T-cell (primary cell): ENCODE measurements at regions not wholly inside any gene's neighbourhood (a gene's known extent, or its start where the extent isn't known, plus 50 kb on each side); places are given as distances from the start of the nearest gene placed in this dataset.
A peak's percentile ranks its signal among the peaks of the same experiment; 100 is the strongest.

Experiments
- ATAC-seq, 4 experiments: fragments of 200-7000 bp in 3 of 4; fragments of 150-1000 bp in 1 of 4; cut with Tn5 transposase; replicated peaks in 1 of 4; 1 replicate in 3 of 4; 2 replicates in 1 of 4; pipeline ENCODE4 v1.10.0; 2021; ENCODE audit warnings: moderate library complexity in 3 of 4, mild to moderate bottlenecking in 2 of 4, moderate number of reproducible peaks in 1 of 4
- CTCF ChIA-PET, 2 donors: fragments of 300-600 bp; sonication (Branson Sonifier 250); formaldehyde crosslinking; loops; one replicate each; lab custom pipeline; 2022; ENCODE audit warnings: antibody characterized with exemption in 2 of 2; lab: Charles Lee
- POLR2A ChIA-PET, 2 donors: fragments of 300-600 bp; sonication (Branson Sonifier 250); formaldehyde crosslinking; loops; one replicate each; lab custom pipeline; 2022; ENCODE audit warnings: antibody characterized with exemption in 2 of 2; lab: Charles Lee
- DNase-seq, 35 experiments: peaks; one replicate each; pipeline versions ENCODE4 v3.0.0 to v3.0.0-alpha.2; 2013 to 2023
- H3K27ac ChIP-seq: one replicate; pipeline ENCODE4 v1.5.1; 2013; ENCODE audit warnings: low read length
- H3K27me3 ChIP-seq, 2 experiments: replicated peaks in 1 of 2; 1 replicate in 1 of 2; 2 replicates in 1 of 2; pipeline versions ENCODE4 v1.6.1 to v1.7.0; 2013; ENCODE audit warnings: low read length in 1 of 2, mixed read lengths in 1 of 2; ENCODE audit not compliant: control insufficient read depth in 2 of 2, insufficient read depth in 2 of 2; ENCODE audit errors: extremely low read depth in 1 of 2
- H3K36me3 ChIP-seq, 2 donors: 1 replicate in 1 of 2; 2 replicates in 1 of 2; pipeline versions ENCODE4 v1.6.1 to v1.7.0; 2013; ENCODE audit warnings: low read length in 1 of 2; ENCODE audit not compliant: control insufficient read depth in 2 of 2, insufficient read depth in 1 of 2; ENCODE audit errors: extremely low read depth in 1 of 2
- H3K4me1 ChIP-seq, 2 experiments: 1 replicate in 1 of 2; 2 replicates in 1 of 2; pipeline versions ENCODE4 v1.6.1 to v1.7.0; 2013; ENCODE audit warnings: low read length in 2 of 2, mixed read lengths in 1 of 2; ENCODE audit not compliant: insufficient read depth in 2 of 2, control insufficient read depth in 1 of 2; ENCODE audit errors: extremely low read depth in 1 of 2
- H3K4me3 ChIP-seq, 2 donors: 1 replicate in 1 of 2; 2 replicates in 1 of 2; pipeline versions ENCODE4 v1.5.1 to v1.7.0; 2013; ENCODE audit warnings: mild to moderate bottlenecking in 2 of 2, low read length in 1 of 2, moderate library complexity in 1 of 2; ENCODE audit not compliant: control insufficient read depth in 1 of 2; ENCODE audit errors: extremely low read depth in 1 of 2
- H3K9me3 ChIP-seq: 2 replicates; pipeline ENCODE4 v1.7.0; 2013
- H3K27ac Mint-ChIP-seq, 2 donors: one replicate each; pipeline ENCODE4 v1.8.0; 2020 to 2021; ENCODE audit warnings: mild to moderate bottlenecking in 2 of 2, mixed read lengths in 2 of 2
- H3K27me3 Mint-ChIP-seq, 2 donors: one replicate each; pipeline ENCODE4 v1.8.0; 2021 to 2022; ENCODE audit warnings: mixed read lengths in 2 of 2
- H3K36me3 Mint-ChIP-seq: one replicate; pipeline ENCODE4 v1.8.0; 2021; ENCODE audit warnings: mixed read lengths
- H3K4me1 Mint-ChIP-seq, 3 donors: one replicate each; pipeline ENCODE4 v1.8.0; 2020 to 2022; ENCODE audit warnings: mixed read lengths in 3 of 3, mild to moderate bottlenecking in 1 of 3
- H3K4me3 Mint-ChIP-seq, 3 donors: one replicate each; pipeline ENCODE4 v1.8.0; 2020 to 2022; ENCODE audit warnings: mild to moderate bottlenecking in 3 of 3, mixed read lengths in 3 of 3, moderate library complexity in 3 of 3
- H3K9me3 Mint-ChIP-seq, 3 donors: one replicate each; pipeline ENCODE4 v1.8.0; 2020 to 2022; ENCODE audit warnings: mixed read lengths in 3 of 3
- WGBS: methylation state at CpG from one replicate; pipeline ENCODE4 v1.1.5; 2013; ENCODE audit warnings: missing lambda C conversion rate; ENCODE audit not compliant: insufficient coverage; 5-methylcytosine and 5-hydroxymethylcytosine counted together

DNA sequence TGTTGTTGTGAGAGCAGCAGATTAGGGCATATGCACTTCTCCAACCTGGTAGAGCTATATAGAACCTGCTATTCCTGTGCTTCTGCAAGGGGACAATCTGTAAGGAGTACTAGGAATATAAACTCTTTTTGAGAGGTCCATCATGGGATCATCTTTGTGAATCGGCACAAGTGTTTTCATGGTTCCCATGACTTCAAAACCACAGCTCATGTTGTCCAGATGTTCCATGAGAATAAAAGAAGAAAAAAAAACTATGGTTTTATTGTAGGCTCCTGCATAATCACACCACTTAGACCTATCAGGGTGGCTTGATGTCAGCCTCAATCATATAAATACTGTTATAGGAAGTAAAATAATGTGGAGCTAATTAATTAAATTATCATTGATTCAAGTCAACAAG, 311.4 kb upstream of the ATP2B1 start:
- H3K36me3 Mint-ChIP-seq = no peaks in the 10 kb centered on the region
- ChIA-PET POLR2A (interaction anchor here in 1 of 2 donors (0.6 kb wide), 1 partner anchor 161 kb away, joined by 5 read pairs; no protein-coding TSS in a partner anchor), CTCF (interaction anchor here in 1 of 2 donors (1.7 kb wide), 1 partner anchor 477 kb away, joined by 5 read pairs; no protein-coding TSS in a partner anchor)
- Histone ChIP-seq H3K36me3 (no peaks in the 10 kb centered on the region), H3K4me3 (no peak overlapping the region), H3K4me1 (peaks cover 0 to 2% of the 10 kb centered on the region in 2 experiments), H3K27ac (no peak overlapping the region), H3K9me3 (no peaks in the 10 kb centered on the region), H3K27me3 (no peaks in the 10 kb centered on the region)
- peaks cover 0 to 3% of the 10 kb centered on the region in 2 donors for H3K27me3 Mint-ChIP-seq
- no CpG with 5 or more reads among the region's 1 CpG for WGBS
- H3K4me3 Mint-ChIP-seq = no peak overlapping the region
- no peak for DNase-seq
- H3K9me3 Mint-ChIP-seq = no peaks in the 10 kb centered on the region
- no peaks in the 10 kb centered on the region for H3K4me1 Mint-ChIP-seq
- H3K27ac Mint-ChIP-seq = no peak overlapping the region
- ATAC-seq = no peak

DNA sequence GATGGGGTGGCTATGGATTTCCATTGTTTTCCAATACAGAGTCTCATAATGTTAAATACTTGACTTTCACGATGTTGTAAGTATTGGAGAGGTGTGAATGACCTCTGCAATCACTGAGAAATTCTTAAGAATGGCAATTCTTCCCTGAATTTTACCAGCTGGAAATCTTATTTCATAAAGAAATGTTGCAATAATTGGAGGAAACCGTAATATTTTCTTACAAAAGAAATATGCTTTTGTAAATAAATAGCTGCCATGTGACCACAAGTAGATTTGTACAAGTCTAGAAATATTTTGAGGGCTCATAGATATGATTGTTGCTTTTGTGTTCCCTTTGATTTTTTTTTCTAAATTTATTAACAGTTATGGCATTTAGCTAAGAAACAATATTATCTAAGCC, 308.7 kb upstream of the ATP2B1 start:
- no CpG with 5 or more reads among the region's 2 CpGs for WGBS
- Histone ChIP-seq H3K4me1 (peaks cover 0 to 2% of the 10 kb centered on the region in 2 experiments), H3K36me3 (no peaks in the 10 kb centered on the region), H3K9me3 (no peaks in the 10 kb centered on the region), H3K4me3 (no peak overlapping the region), H3K27ac (no peak overlapping the region), H3K27me3 (no peaks in the 10 kb centered on the region)
- H3K27me3 Mint-ChIP-seq = no peaks in the 10 kb centered on the region
- ChIA-PET CTCF (interaction anchor here (0.6 to 0.7 kb wide), 2 partner anchors 247 to 474 kb away, joined by 3 read pairs; no protein-coding TSS in a partner anchor), POLR2A (interaction anchor here in 1 of 2 donors (0.6 kb wide), 1 partner anchor 255 kb away, joined by 3 read pairs; no protein-coding TSS in a partner anchor)
- no peak overlapping the region for H3K4me3 Mint-ChIP-seq
- no peaks in the 10 kb centered on the region for H3K36me3 Mint-ChIP-seq
- H3K4me1 Mint-ChIP-seq = peaks cover 6 to 8% (median 6%) of the 10 kb centered on the region in 3 donors
- no peak overlapping the region for H3K27ac Mint-ChIP-seq
- DNase-seq = no peak
- H3K9me3 Mint-ChIP-seq = no peaks in the 10 kb centered on the region
- ATAC-seq = no peak

DNA sequence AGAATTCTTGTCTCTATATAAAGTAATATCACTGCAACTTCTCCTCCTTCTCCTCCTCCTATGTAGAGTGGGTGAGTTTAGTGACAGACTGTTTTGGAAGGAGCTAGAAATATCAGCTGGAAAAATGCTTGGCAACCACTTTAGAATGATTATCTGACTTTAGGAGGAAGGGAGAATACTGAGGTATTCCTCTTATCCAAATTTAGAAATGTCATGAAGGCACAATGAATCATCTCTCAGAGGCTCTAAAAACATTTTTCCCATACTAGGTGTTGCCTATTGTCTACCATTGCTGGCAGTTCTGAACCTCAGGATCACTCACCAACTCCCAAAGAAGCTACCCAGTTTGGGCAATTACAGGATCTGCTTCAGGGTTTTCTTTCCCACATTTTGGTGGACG, 306.6 kb upstream of the ATP2B1 start:
- DNase-seq = no peak
- Mint-ChIP-seq H3K4me3 (no peak overlapping the region), H3K4me1 (peaks cover 6 to 8% (median 6%) of the 10 kb centered on the region in 3 donors), H3K27ac (no peak overlapping the region), H3K9me3 (no peaks in the 10 kb centered on the region), H3K36me3 (no peaks in the 10 kb centered on the region), H3K27me3 (no peaks in the 10 kb centered on the region)
- H3K27ac ChIP-seq = no peak overlapping the region
- no peak overlapping the region for H3K4me3 ChIP-seq
- 71% methylated on average over 1 of the region's 1 CpG for WGBS
- H3K27me3 ChIP-seq = no peaks in the 10 kb centered on the region
- ChIA-PET CTCF (no interaction called here), POLR2A (no interaction called here)
- no peak for ATAC-seq
- H3K9me3 ChIP-seq = no peaks in the 10 kb centered on the region
- no peaks in the 10 kb centered on the region for H3K36me3 ChIP-seq
- no peaks in the 10 kb centered on the region for H3K4me1 ChIP-seq

DNA sequence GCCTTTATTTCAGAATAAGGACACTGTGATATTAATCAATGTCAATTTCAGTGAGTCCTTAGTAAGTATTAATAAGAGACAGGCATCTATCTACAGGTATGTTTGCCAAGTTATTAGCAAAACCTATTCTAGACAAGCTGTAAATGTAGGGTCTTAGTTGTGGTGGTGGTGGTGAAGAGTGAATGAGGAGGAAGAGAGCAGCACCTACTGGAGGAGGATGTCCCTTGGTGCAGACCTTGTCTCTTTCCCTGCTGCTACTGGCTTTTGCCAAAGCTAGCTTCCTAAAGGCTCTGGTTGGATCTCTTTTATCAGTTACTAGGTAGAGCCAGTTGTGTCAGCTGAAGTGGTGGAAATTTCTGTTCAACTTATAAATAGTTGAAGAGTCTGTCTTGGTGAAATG, 304.8 kb upstream of the ATP2B1 start:
- Histone ChIP-seq H3K4me3 (no peak overlapping the region), H3K9me3 (no peaks in the 10 kb centered on the region), H3K27me3 (no peaks in the 10 kb centered on the region), H3K36me3 (no peaks in the 10 kb centered on the region), H3K27ac (no peak overlapping the region), H3K4me1 (no peaks in the 10 kb centered on the region)
- Mint-ChIP-seq H3K4me1 (peaks cover 6 to 8% (median 6%) of the 10 kb centered on the region in 3 donors), H3K27ac (no peak overlapping the region), H3K4me3 (no peak overlapping the region), H3K36me3 (no peaks in the 10 kb centered on the region), H3K9me3 (no peaks in the 10 kb centered on the region), H3K27me3 (no peaks in the 10 kb centered on the region)
- DNase-seq (peak in 6 of 35 experiments; percentile 2 to 50 (median 6)), ATAC-seq (peak in 3 of 4 experiments; percentile 47 to 61 (median 55))
- POLR2A ChIA-PET = no interaction called here
- CTCF ChIA-PET = interaction anchor here (0.9 to 1.2 kb wide), 4 partner anchors 9 to 472 kb away, joined by 3 to 5 read pairs (median 4); no protein-coding TSS in a partner anchor

DNA sequence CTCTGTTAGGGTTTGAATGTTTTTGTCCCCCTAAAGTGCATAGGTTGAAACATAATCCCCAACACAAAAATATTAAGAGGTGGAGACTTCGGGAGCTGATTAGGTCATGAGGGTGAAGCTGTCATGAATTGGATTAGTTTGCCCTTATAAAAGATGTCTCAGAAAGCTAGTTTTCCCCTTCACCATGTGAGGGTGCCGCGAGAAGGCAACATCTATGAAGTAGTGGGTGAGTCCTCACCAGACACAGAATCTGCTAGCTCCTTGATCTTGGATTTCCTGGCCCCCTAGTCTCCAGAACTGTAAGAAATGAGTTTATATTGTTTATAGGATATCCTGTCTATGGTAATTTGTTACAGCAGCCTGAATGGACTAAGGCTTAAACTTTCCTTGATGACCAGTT, 301.5 kb upstream of the ATP2B1 start:
- Histone ChIP-seq H3K4me1 (no peaks in the 10 kb centered on the region), H3K27ac (no peak overlapping the region), H3K36me3 (no peaks in the 10 kb centered on the region), H3K4me3 (no peak overlapping the region), H3K27me3 (no peaks in the 10 kb centered on the region), H3K9me3 (no peaks in the 10 kb centered on the region)
- Mint-ChIP-seq H3K36me3 (no peaks in the 10 kb centered on the region), H3K27me3 (no peaks in the 10 kb centered on the region), H3K27ac (no peak overlapping the region), H3K4me1 (peaks cover 6 to 8% (median 6%) of the 10 kb centered on the region in 3 donors), H3K4me3 (no peak overlapping the region), H3K9me3 (no peaks in the 10 kb centered on the region)
- no peak for DNase-seq
- WGBS = no CpG with 5 or more reads among the region's 3 CpGs
- peak in 1 of 4 experiments; percentile 55 for ATAC-seq
- ChIA-PET POLR2A (interaction anchor here in 1 of 2 donors (0.6 kb wide), 1 partner anchor 237 kb away, joined by 4 read pairs; no protein-coding TSS in a partner anchor), CTCF (no interaction called here)

DNA sequence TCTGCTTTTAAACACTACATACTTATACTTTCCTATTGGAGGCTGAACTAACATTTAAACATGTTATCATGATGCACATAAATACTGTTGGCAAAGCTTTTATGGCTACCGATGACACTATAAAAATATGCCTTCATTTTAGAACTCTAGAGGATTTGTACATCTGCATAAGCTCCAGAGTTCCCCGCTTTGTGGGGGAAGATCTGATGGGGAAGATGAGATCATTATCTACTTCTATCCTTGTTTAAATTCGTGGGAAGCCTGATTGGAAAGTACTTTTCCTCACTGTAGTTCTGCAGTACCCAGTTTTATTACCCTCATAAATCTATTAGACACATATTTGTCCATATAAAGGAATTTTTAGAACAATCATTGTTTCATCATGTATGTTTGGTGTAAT, 299.6 kb upstream of the ATP2B1 start:
- Histone ChIP-seq H3K36me3 (no peaks in the 10 kb centered on the region), H3K27me3 (no peaks in the 10 kb centered on the region), H3K9me3 (no peaks in the 10 kb centered on the region), H3K27ac (no peak overlapping the region), H3K4me3 (no peak overlapping the region), H3K4me1 (no peaks in the 10 kb centered on the region)
- no CpG with 5 or more reads among the region's 3 CpGs for WGBS
- no peaks in the 10 kb centered on the region for H3K36me3 Mint-ChIP-seq
- no peak for DNase-seq
- no peak overlapping the region for H3K4me3 Mint-ChIP-seq
- H3K4me1 Mint-ChIP-seq = peaks cover under 1 to 4% (median 3%) of the 10 kb centered on the region in 3 donors
- no peaks in the 10 kb centered on the region for H3K9me3 Mint-ChIP-seq
- no peak overlapping the region for H3K27ac Mint-ChIP-seq
- CTCF ChIA-PET = interaction anchor here in 1 of 2 donors (0.9 kb wide), 1 partner anchor 465 kb away, joined by 3 read pairs; no protein-coding TSS in a partner anchor
- POLR2A ChIA-PET = interaction anchor here in 1 of 2 donors (0.7 kb wide), 1 partner anchor 375 kb away, joined by 3 read pairs; no protein-coding TSS in a partner anchor
- no peak for ATAC-seq
- H3K27me3 Mint-ChIP-seq = no peaks in the 10 kb centered on the region
